ENCODE measurements at regions not wholly inside any gene's neighbourhood (a gene's known extent, or its start where the extent isn't known, plus 50 kb on each side); places are given as distances from the start of the nearest gene placed in this dataset.
"Not testable (repeated sequence)": the region's sequence is repeated elsewhere in the genome, so short reads cannot be mapped to it uniquely, and the experiment has no call there.

DNA sequence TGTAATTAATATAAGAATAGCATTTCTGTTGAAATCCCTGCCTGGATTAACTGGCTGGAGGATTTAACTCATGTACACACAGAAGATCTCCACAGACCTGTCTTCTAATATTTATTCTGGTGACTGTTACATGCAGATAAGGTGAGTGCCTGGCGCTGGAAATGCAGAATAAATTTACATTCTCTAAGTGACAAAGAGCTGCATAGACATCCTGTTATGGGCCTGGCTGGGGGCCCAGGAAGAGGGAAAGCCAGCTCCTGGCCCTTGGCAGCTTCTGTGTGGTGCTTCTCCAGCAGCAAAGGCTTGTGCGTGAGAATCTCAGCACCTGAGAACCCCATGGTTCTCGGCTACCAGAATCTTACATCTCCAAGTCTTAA lies 446.6 kb downstream of the PTPRU start:
- DNase-seq (ENCODE audit: insufficient read length, low spot score), result no peak
- TF ChIP-seq TAF1 (IDR thresholded peaks at IDR 0.05; ENCODE audit: low read depth, low read length), result no peak
- TF ChIP-seq POLR2A (IDR thresholded peaks at IDR 0.05; ENCODE audit: low read depth, low read length), result no peak
- TF ChIP-seq SPI1 (IDR thresholded peaks at IDR 0.05; ENCODE audit: low read depth, low read length), result no peak
- no peak for TF ChIP-seq POLR2AphosphoS5 (IDR thresholded peaks at IDR 0.05; ENCODE audit: low read depth, low read length)
- no peak for TF ChIP-seq PAX5 (IDR thresholded peaks at IDR 0.05; ENCODE audit: insufficient read depth, low read length, severe bottlenecking)
- no peak for TF ChIP-seq POU2F2 (IDR thresholded peaks at IDR 0.05; ENCODE audit: low read depth, low read length)
- FAIRE-seq, result no peak

DNA sequence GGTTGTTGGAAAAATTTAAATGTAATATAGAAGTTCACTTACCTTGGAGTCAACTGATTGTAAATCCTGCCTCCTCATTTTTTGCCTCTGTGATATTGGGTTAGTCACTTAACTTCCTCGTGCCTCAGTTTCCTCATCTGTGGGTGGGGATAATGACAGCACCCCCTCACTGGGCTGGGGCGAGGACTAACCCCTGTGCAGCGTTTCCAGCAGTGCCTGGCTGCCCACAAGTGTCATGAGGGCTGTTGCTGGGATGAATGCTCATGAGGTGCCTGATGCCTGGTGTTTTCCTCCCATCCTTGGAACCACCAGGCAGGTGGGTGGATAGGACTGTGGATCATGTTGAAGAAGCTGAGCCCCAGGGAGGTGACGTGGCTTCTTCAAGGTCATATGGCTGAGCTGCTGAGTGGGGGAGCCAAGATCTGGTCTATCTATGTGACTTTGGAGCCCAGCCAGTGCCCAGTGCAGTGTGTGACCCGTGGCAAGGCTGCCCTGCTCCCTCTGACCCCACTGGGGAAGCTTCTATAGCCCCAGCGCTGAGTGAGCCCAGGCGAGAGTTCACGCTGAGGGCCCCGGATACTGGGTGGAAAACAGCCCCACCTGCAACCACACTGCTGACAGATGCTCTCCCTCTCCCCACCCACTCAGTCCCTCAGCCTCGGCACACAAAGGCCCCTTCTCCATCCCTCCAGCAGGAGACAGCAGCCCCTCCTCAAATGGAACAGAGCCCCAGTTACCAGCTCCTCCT lies 446.0 kb downstream of the PTPRU start:
- FAIRE-seq, result no peak
- no peak for DNase-seq (ENCODE audit: insufficient read length, low spot score)
- TF ChIP-seq POLR2A (IDR thresholded peaks at IDR 0.05; ENCODE audit: low read depth, low read length), result no peak
- TF ChIP-seq POLR2AphosphoS5 (IDR thresholded peaks at IDR 0.05; ENCODE audit: low read depth, low read length), result no peak
- TF ChIP-seq SPI1 (IDR thresholded peaks at IDR 0.05; ENCODE audit: low read depth, low read length), result no peak
- no peak for TF ChIP-seq TAF1 (IDR thresholded peaks at IDR 0.05; ENCODE audit: low read depth, low read length)
- TF ChIP-seq POU2F2 (IDR thresholded peaks at IDR 0.05; ENCODE audit: low read depth, low read length), result no peak
- TF ChIP-seq PAX5 (IDR thresholded peaks at IDR 0.05; ENCODE audit: insufficient read depth, low read length, severe bottlenecking), result no peak

DNA sequence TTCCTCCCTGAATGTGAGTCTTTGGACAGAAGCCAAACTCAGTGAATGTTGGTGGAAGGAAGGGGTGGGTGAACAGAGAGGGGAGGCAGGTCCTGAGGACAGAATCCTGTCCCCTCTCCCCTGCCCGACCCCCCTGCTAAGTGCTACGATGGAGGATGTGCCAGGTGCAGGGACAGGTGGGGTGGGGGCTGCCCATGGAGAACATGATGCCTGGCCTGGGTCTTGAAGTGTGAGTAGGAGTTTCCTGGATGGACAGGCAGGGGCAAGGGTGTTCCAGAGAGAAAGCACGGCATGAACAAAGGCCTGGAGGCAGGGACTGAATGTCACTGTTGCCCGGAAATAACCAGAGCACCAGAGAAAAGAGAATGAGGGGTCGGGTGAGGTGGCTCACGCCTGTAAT lies 445.1 kb downstream of the PTPRU start:
- FAIRE-seq; DNase-seq (ENCODE audit: insufficient read length, low spot score): not testable (repeated sequence)

DNA sequence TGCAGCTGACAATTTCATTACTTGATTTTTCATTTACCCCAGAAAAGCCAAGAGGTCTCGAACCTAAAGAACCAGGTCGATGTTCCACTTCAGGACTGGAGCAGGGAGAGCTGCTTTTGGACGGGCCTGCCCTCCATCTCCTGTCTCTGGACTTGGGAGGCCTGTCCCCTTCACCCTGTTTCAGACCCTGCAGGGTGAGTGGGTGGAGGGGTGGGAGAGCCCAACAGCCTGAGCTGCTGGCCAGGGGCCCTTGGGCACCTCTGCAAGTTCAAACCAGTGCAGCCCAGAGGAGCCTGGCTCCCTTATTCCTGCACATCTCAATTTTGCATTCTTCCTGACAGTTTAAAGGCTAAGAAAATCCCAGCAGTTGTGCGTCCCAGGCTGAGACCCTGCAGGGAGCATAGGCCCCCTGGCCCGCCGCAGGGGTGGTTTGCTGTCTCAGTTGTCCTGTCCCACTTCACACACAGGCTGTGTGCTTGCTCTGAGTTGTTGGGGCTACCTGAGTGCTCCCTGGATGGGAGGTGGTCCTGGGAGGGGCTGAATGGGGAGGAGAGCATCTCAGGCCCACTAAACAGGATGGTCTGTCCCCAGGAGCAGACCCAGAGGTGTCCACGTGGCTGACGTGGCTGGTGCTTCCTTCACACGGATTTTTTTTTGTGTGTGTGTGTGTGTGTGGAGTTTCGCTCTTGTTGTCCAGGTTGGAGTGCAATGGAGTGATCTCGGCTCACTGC lies 443.7 kb downstream of the PTPRU start:
- DNase-seq (ENCODE audit: insufficient read length, low spot score) (no peak), FAIRE-seq (no peak)
- TF ChIP-seq POU2F2 (IDR thresholded peaks at IDR 0.05; ENCODE audit: low read depth, low read length) (no peak), POLR2AphosphoS5 (IDR thresholded peaks at IDR 0.05; ENCODE audit: low read depth, low read length) (no peak), PAX5 (IDR thresholded peaks at IDR 0.05; ENCODE audit: insufficient read depth, low read length, severe bottlenecking) (no peak), POLR2A (IDR thresholded peaks at IDR 0.05; ENCODE audit: low read depth, low read length) (no peak), TAF1 (IDR thresholded peaks at IDR 0.05; ENCODE audit: low read depth, low read length) (no peak)

DNA sequence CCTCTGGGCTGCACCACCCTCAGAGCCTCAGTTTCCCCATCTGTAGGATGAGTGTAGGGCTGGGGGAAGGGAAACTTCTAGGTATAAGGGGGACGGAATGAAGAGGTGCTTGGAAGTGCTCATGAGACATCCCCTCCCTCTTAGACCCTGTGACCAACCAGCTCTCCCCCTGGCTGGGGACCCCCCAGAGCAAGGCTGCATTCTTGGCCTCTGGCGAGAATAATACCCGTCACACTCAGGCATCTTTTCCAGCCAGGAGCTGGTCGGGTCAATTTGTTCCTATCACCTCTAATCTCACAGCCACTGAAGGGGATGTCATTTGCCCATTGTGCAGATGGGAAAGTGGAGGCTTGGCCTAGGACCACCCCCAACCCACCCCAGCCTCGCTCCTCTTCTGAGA lies 443.0 kb downstream of the PTPRU start:
- FAIRE-seq, result no peak
- no peak for TF ChIP-seq POLR2AphosphoS5 (IDR thresholded peaks at IDR 0.05; ENCODE audit: low read depth, low read length)
- no peak for TF ChIP-seq POU2F2 (IDR thresholded peaks at IDR 0.05; ENCODE audit: low read depth, low read length)
- TF ChIP-seq TAF1 (IDR thresholded peaks at IDR 0.05; ENCODE audit: low read depth, low read length), result no peak
- no peak for TF ChIP-seq PAX5 (IDR thresholded peaks at IDR 0.05; ENCODE audit: insufficient read depth, low read length, severe bottlenecking)
- TF ChIP-seq POLR2A (IDR thresholded peaks at IDR 0.05; ENCODE audit: low read depth, low read length), result no peak
- TF ChIP-seq SPI1 (IDR thresholded peaks at IDR 0.05; ENCODE audit: low read depth, low read length), result no peak

DNA sequence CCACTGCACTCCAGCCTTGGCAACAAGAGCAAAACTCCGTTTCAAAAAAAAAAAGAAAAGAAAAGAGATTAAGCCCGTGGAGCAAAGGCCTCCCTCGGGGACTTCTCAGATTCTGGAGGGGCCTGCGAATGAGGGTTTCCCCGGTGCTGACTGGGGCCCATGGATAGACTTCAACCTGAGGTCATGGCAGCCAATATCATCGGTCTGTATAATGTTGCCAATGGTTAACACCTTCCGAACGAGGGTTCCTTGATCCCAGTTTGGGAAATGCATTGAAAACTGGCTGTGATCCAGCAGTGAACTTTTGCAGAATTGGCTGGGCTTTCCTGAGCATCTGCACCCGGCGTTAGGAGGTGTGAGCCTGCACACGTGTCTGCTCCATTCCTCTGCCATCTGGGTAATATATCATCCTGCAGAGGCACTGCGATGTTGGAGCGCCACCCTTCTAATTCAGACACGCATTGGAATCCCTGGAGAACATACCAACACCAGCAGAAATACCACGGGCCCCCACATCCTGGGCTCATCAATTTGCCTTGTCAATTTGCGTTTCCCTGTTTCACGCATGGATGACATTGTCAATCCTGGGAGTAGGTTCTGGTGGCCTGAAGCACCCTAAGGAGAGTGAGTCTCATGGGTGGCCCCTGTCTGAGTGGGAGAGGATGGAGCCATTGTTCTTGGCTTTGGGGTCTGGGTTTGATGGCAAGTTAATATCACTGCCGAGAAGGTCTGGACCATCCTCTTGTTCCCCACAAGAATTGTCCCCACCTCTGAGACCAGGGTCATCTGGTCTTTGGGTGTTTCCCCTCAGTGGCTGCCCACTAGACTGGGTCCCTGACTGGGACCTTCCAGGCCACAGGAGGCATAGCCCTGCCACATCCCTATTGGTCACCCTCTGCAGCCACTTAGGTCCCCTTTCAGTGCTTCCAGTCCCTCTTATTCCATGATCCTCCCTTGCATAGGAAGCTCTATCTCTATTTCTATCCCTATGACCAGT lies 441.0 kb downstream of the PTPRU start:
- FAIRE-seq (no peak), DNase-seq (ENCODE audit: insufficient read length, low spot score) (no peak)
- TF ChIP-seq POLR2AphosphoS5 (IDR thresholded peaks at IDR 0.05; ENCODE audit: low read depth, low read length), result no peak
- no peak for TF ChIP-seq PAX5 (IDR thresholded peaks at IDR 0.05; ENCODE audit: insufficient read depth, low read length, severe bottlenecking)
- no peak for TF ChIP-seq POU2F2 (IDR thresholded peaks at IDR 0.05; ENCODE audit: low read depth, low read length)
- TF ChIP-seq POLR2A (IDR thresholded peaks at IDR 0.05; ENCODE audit: low read depth, low read length), result no peak
- TF ChIP-seq TAF1 (IDR thresholded peaks at IDR 0.05; ENCODE audit: low read depth, low read length), result no peak
- TF ChIP-seq SPI1 (IDR thresholded peaks at IDR 0.05; ENCODE audit: low read depth, low read length), result no peak

More for the DNA sequence above, 443.0 kb downstream of the PTPRU start:
- no peak for DNase-seq (ENCODE audit: insufficient read length, low spot score)

DNA sequence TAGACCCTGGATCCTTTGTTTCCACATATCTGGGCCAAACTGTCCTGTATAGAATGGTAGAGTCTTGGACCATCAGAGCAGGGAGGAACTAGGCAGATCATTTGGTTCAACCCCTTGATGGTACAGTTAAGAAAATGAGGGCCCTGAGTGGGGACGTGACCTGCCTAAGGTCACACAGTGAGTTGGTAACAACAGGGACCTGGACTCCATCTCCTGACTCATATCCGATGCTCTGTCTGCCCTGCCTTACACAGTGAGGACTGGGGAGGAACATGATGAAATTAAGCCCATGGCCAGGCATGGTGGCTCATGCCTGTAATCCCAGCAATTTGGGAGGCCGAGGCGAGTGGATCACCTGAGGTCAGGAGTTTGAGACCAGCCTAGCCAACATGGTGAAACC lies 440.2 kb downstream of the PTPRU start:
- FAIRE-seq, result no peak
- DNase-seq (ENCODE audit: insufficient read length, low spot score), result no peak

DNA sequence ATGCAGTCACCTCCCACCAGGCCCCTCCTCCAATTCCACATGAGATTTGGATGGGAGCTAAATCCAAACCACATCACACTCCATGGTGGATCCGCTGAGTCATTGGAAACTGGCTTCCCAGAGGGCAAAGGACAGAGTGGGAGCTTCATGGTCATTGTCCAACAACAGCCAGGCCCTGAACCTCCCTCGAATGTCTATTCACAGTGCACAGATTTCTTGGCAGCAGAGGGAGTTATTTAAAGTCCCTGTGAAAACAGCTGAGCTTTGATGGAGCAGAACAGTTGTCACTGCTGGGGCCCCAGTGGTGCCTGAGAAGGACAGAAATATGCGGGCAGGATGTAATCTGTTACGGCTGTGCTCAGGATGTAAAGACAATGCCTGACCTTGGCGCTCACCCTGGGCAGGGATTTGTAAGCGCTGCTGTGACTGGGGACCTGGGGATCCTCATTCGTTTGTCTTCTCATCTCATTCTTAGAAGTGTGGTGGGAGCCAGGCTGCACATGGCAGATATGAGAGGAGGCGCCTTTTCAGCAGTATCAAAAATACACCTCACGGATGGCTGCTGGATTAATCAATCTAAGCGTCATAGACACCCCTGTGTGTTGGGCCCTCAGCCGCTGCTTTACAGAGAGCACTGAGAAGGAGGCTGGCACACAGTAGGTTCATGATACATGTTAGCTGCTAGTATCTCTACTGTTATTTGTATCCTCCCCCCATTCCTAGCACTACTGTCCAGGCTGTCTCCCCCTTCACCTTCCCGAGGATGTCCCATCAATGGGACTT lies 439.4 kb downstream of the PTPRU start:
- no peak for DNase-seq (ENCODE audit: insufficient read length, low spot score)
- no peak for FAIRE-seq
- TF ChIP-seq POU2F2 (IDR thresholded peaks at IDR 0.05; ENCODE audit: low read depth, low read length) (no peak), SPI1 (IDR thresholded peaks at IDR 0.05; ENCODE audit: low read depth, low read length) (no peak), TAF1 (IDR thresholded peaks at IDR 0.05; ENCODE audit: low read depth, low read length) (no peak)

More for the DNA sequence above, 440.2 kb downstream of the PTPRU start:
- TF ChIP-seq SPI1 (IDR thresholded peaks at IDR 0.05; ENCODE audit: low read depth, low read length) (no peak), PAX5 (IDR thresholded peaks at IDR 0.05; ENCODE audit: insufficient read depth, low read length, severe bottlenecking) (no peak), POLR2A (IDR thresholded peaks at IDR 0.05; ENCODE audit: low read depth, low read length) (no peak), TAF1 (IDR thresholded peaks at IDR 0.05; ENCODE audit: low read depth, low read length) (no peak), POLR2AphosphoS5 (IDR thresholded peaks at IDR 0.05; ENCODE audit: low read depth, low read length) (no peak), POU2F2 (IDR thresholded peaks at IDR 0.05; ENCODE audit: low read depth, low read length) (no peak)
